ENCODE measurements at regions not wholly inside any gene's neighbourhood (a gene's known extent, or its start where the extent isn't known, plus 50 kb on each side); places are given as distances from the start of the nearest gene placed in this dataset.

GRCh38 chr15:38192496-38192895, 60.1 kb upstream of the SPRED1 start:
- H3K27ac ChIP-seq = no peak overlapping the region
- TF ChIP-seq CTCF (IDR thresholded peaks at IDR 0.05) = no peak
- no peak overlapping the region for H3K4me3 ChIP-seq
- no peak for DNase-seq (ENCODE audit: low spot score)

- no peak for DNase-seq (ENCODE audit: low spot score)
- TF ChIP-seq CTCF (IDR thresholded peaks at IDR 0.05) = no peak
- Histone ChIP-seq H3K27ac (no peak overlapping the region), H3K4me3 (no peak overlapping the region)
Observed at GRCh38 chr15:38193496-38193895, 59.1 kb upstream of the SPRED1 start.

- no peak for TF ChIP-seq CTCF (IDR thresholded peaks at IDR 0.05)
- H3K4me3 ChIP-seq = no peak overlapping the region
- H3K27ac ChIP-seq = no peak overlapping the region
- no peak for DNase-seq (ENCODE audit: low spot score)
Observed at GRCh38 chr15:38195191-38195901, 57.3 kb upstream of the SPRED1 start.

GRCh38 chr15:38196076-38196475, 56.6 kb upstream of the SPRED1 start:
- TF ChIP-seq CTCF (IDR thresholded peaks at IDR 0.05) = no peak
- Histone ChIP-seq H3K27ac (no peak overlapping the region), H3K4me3 (no peak overlapping the region)
- DNase-seq (ENCODE audit: low spot score) = no peak

GRCh38 chr15:38197553-38197952, 55.1 kb upstream of the SPRED1 start:
- H3K4me3 ChIP-seq = no peak overlapping the region
- no peak overlapping the region for H3K27ac ChIP-seq
- TF ChIP-seq CTCF (IDR thresholded peaks at IDR 0.05) = no peak
- no peak for DNase-seq (ENCODE audit: low spot score)

- TF ChIP-seq CTCF (IDR thresholded peaks at IDR 0.05) = no peak
- DNase-seq (ENCODE audit: low spot score) = no peak
- no peak overlapping the region for H3K27ac ChIP-seq
- H3K4me3 ChIP-seq = no peak overlapping the region
Observed at GRCh38 chr15:38201714-38202113, 50.9 kb upstream of the SPRED1 start.

GRCh38 chr15:38202361-38202760, 50.3 kb upstream of the SPRED1 start:
- no peak overlapping the region for H3K4me3 ChIP-seq
- DNase-seq (ENCODE audit: low spot score) = no peak
- no peak for TF ChIP-seq CTCF (IDR thresholded peaks at IDR 0.05)
- H3K27ac ChIP-seq = no peak overlapping the region

Measured in coronary artery (tissue), 2 donors.